ENCODE measurements at regions not wholly inside any gene's neighbourhood (a gene's known extent, or its start where the extent isn't known, plus 50 kb on each side); places are given as distances from the start of the nearest gene placed in this dataset.

DNA sequence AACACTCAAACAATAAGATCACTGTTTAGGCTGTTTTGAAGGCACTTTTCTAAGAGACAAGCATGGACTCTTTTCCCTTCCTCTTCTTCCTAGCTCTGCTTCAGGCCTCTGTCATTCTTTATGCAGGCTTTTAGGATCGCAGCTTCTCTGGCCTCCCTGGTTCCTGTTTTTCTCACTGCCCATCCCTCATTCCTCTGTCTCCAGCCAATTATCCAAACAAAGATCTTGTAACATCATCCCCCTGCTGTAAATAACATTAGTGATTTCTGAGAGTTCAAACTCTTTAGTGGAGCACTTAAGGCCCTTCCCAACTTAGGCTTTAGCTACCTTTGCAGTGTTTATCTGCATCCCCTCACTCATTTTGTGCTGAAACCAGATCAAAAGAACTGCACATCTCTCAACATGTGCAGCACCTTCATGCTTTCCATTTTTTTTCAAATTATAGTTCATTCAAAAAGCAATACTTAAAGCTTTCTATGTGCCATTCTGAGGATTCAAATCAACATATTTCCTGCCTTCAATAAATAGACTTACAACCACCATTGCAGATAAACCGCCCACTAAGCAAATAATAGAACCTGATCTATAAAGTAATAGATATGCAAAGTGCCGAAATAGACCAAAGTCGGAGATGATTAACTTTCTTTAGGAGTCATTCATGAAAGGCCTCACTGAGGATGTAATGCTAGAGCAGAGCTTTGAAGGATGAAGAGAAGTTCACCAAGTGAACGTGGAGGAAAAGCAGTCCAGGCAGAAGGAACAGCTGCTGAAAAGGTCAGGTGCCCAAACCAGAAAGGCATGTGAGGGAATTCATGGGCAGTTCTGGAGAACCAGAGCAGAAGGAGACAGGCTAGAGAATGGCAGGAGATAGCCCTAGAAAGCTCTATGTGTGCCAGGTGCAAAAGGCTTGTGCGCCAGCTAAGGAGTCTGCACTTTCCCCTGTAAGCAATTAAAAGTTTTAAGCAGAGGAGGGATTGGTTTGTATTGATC, 95.8 kb upstream of the ZNF366 start:
- TF ChIP-seq, protein P1, sequence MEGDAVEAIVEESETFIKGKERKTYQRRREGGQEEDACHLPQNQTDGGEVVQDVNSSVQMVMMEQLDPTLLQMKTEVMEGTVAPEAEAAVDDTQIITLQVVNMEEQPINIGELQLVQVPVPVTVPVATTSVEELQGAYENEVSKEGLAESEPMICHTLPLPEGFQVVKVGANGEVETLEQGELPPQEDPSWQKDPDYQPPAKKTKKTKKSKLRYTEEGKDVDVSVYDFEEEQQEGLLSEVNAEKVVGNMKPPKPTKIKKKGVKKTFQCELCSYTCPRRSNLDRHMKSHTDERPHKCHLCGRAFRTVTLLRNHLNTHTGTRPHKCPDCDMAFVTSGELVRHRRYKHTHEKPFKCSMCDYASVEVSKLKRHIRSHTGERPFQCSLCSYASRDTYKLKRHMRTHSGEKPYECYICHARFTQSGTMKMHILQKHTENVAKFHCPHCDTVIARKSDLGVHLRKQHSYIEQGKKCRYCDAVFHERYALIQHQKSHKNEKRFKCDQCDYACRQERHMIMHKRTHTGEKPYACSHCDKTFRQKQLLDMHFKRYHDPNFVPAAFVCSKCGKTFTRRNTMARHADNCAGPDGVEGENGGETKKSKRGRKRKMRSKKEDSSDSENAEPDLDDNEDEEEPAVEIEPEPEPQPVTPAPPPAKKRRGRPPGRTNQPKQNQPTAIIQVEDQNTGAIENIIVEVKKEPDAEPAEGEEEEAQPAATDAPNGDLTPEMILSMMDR (IDR thresholded peaks at IDR 0.05; ENCODE audit: low read depth, low read length): no peak
- no peak for TF ChIP-seq POLR2A (IDR thresholded peaks at IDR 0.05; ENCODE audit: extremely low read depth, insufficient read length)
